ENCODE measurements at regions not wholly inside any gene's neighbourhood (a gene's known extent, or its start where the extent isn't known, plus 50 kb on each side); places are given as distances from the start of the nearest gene placed in this dataset.

DNA sequence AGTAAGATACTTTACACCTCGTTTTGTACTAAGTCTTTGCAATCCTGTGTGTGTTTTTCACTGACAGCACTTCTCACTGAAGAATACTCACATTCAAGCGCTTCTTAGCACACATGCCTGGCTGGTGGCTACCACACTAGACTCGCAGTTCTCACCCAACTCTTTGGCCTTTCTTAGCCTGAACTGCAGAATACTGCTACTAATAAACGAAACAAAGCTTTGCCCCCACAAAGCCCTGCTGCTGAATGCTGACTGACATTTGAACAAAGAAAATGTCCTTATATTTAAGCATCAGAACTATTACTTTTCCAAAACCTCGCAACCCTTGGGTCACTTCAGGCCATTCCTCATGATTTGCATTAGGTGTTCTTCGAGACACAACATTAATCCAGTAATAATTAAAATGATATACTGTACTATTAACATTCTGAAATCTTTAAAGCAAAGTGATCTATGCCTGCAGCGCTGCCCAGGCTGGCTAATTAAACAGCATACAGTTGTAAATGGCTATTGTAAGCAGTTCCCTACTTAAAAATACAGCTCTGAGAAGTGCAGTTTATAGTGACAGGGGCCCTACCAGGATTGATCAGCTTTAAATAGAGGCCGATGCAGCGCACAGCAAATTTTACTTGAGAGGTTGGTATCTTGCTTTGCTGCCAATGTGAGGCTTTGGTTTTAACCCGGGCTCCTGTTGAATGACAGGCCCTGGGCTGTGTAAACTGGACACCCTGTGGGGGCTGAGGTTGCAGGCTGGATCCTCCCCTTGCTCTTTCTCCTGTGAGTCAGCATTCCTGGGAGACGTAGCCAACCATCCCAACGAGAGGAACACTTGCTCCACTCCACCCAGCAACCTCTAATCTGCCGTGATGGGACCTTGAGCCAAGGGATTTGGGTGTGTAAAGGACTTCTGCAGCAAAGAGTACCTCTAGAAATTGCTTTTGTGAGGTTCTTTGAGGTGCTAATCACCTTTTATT lies 899.0 kb downstream of the TFAP2A start:
- peak overlapping the region; percentile 29 for H3K4me3 Mint-ChIP-seq
- H3K9me3 Mint-ChIP-seq = peaks cover 9% of the 10 kb centered on the region
- H3K36me3 Mint-ChIP-seq (ENCODE audit: low read depth) = peaks cover 16% of the 10 kb centered on the region
- TF ChIP-seq CTCF (IDR thresholded peaks at IDR 0.05) = no peak
- H3K27ac Mint-ChIP-seq = peak overlapping the region; percentile 46
- peak; percentile 59 for DNase-seq
- peaks cover 62% of the 10 kb centered on the region for H3K4me1 Mint-ChIP-seq (ENCODE audit: low read depth)
- H3K27me3 Mint-ChIP-seq (ENCODE audit: insufficient read depth) = no peaks in the 10 kb centered on the region

DNA sequence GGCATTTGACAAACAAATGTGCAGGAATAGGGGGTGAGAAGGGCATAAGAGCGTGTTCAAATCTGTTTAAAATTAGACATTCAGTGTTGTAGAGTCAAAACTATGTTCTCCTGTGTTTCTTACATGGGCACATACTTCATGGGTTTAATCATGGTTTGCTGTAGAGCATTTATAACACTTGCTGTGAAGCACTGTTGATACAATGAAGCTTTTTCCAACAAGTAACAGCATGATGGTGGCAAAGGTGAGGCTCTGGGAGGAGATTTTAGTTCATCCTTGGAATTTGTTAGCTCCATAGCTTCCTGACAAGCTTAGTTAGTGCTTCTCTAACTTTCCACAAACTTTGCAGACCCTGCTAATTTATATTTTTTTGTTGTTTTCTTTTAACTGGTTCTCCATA lies 900.7 kb downstream of the TFAP2A start:
- H3K4me3 Mint-ChIP-seq = no peak overlapping the region
- no peak for TF ChIP-seq CTCF (IDR thresholded peaks at IDR 0.05)
- DNase-seq = no peak
- H3K36me3 Mint-ChIP-seq (ENCODE audit: low read depth) = peaks cover 16% of the 10 kb centered on the region
- peaks cover 9% of the 10 kb centered on the region for H3K9me3 Mint-ChIP-seq
- H3K27me3 Mint-ChIP-seq (ENCODE audit: insufficient read depth) = no peaks in the 10 kb centered on the region
- H3K4me1 Mint-ChIP-seq (ENCODE audit: low read depth) = peaks cover 45% of the 10 kb centered on the region
- H3K27ac Mint-ChIP-seq = no peak overlapping the region

GRCh38 chr6:9511157-9511556 lies 903.7 kb downstream of the TFAP2A start:
- no peak for TF ChIP-seq CTCF (IDR thresholded peaks at IDR 0.05)
- Mint-ChIP-seq H3K36me3 (ENCODE audit: low read depth) (peaks cover 25% of the 10 kb centered on the region), H3K4me1 (ENCODE audit: low read depth) (peaks cover 43% of the 10 kb centered on the region), H3K9me3 (peaks cover 19% of the 10 kb centered on the region), H3K27me3 (ENCODE audit: insufficient read depth) (no peaks in the 10 kb centered on the region), H3K4me3 (no peak overlapping the region), H3K27ac (no peak overlapping the region)
- DNase-seq = no peak

DNA sequence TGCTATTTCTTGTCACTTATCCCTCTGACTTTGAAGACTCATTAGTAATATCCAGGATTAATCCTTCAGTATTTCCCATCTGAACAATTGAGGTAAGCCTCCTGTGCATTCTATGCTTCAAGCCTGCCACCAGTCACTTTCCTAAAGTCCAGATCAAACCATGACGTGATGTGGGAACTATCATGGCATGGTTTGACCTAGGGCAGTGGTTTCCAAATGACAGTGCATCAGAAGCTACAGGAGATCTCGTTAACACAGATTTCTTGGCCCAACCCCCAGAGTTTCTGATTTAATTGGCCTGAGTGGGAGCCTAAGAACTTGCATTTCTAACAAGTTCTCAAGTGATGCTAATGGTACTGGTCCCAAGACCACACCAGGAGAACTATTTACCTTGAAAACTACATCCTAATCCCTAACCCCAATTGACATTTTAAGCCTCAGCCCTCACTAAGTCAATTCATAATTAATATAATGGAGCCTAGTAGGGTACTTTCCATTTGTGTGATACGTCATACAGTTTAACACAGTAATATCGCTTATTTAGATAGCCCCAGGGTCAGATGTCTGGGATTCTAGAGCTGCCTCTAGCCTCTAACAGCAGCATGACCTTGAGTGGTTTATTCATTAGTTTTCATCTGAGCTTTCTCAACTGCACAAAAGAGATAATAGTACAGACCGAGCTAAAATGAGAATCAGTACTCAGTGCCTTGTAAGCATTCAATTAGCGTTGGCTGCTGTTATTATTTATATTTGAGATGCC lies 907.6 kb downstream of the TFAP2A start:
- Mint-ChIP-seq H3K36me3 (ENCODE audit: low read depth) (peaks cover 27% of the 10 kb centered on the region), H3K27me3 (ENCODE audit: insufficient read depth) (no peaks in the 10 kb centered on the region), H3K4me1 (ENCODE audit: low read depth) (peaks cover 51% of the 10 kb centered on the region), H3K4me3 (no peak overlapping the region), H3K9me3 (peaks cover 14% of the 10 kb centered on the region), H3K27ac (no peak overlapping the region)
- DNase-seq = no peak
- no peak for TF ChIP-seq CTCF (IDR thresholded peaks at IDR 0.05)

DNA sequence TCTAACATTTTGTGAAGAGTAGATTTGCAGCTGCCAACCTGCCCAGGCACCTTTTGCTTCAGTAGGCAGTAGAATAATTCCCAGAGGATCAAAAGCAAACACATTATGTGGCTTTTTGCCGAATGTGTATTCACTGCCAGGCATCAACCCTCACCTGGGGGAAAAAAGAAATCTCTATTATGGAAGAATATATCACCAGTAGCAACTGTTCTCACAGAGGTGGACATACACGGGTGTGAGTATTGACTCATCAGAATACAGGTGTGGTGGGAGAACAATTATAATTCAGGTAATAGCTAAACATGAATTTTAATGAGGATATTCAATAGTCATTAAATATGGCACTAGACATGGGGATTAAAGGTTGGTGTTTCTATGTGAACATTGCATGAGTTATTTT lies 910.7 kb downstream of the TFAP2A start:
- no peaks in the 10 kb centered on the region for H3K27me3 Mint-ChIP-seq (ENCODE audit: insufficient read depth)
- peaks cover 12% of the 10 kb centered on the region for H3K9me3 Mint-ChIP-seq
- peak overlapping the region; percentile 93 for H3K27ac Mint-ChIP-seq
- H3K4me1 Mint-ChIP-seq (ENCODE audit: low read depth) = peaks cover 70% of the 10 kb centered on the region
- H3K36me3 Mint-ChIP-seq (ENCODE audit: low read depth) = peaks cover 17% of the 10 kb centered on the region
- no peak for DNase-seq
- TF ChIP-seq CTCF (IDR thresholded peaks at IDR 0.05) = no peak
- H3K4me3 Mint-ChIP-seq = peak overlapping the region; percentile 76; the same call in 1 of the 2 replicates

All from HFFc6 (cell line).